HepG2 (cell line): ENCODE measurements at regions not wholly inside any gene's neighbourhood (a gene's known extent, or its start where the extent isn't known, plus 50 kb on each side); places are given as distances from the start of the nearest gene placed in this dataset.

Source experiments
- ATAC-seq: fragments of 200-7000 bp; cut with Tn5 transposase; 3 replicates; pipeline ENCODE4 v1.9.1; 2020; ENCODE audit warnings: mild to moderate bottlenecking, moderate library complexity
- BruUV-seq: library from RNA; stranded (reverse); fragments of 400-500 nt; replicated peaks from 2 replicates; lab custom pipeline; 2021; lab: Mats Ljungman, UMichigan
- CTCF ChIA-PET: fragments of 300-600 bp; formaldehyde crosslinking; extraction: SDS; loops from one replicate; lab custom pipeline; 2021; ENCODE audit warnings: low total read pairs, inconsistent platforms, low intra/inter-chr PET ratio; lab: Yijun Ruan, JAX
- POLR2A ChIA-PET: fragments of 350-600 bp; sonication (Branson Sonifier 250); formaldehyde crosslinking; loops from one replicate; lab custom pipeline; 2020; ENCODE audit warnings: antibody characterized with exemption, inconsistent platforms; lab: Yijun Ruan, JAX
- DNase-seq: peaks from one replicate; pipeline ENCODE4 v3.0.0-alpha.2; 2015; ENCODE audit warnings: low spot score
- FAIRE-seq: peaks from 3 replicates; lab custom pipeline; 2011; peaks lifted over from hg19 to GRCh38; lab: Jason Lieb, UNC
- H2AFZ ChIP-seq: one replicate; pipeline ENCODE4 v1.6.1; 2011; ENCODE audit warnings: low read length, inconsistent platforms
- H3K27ac ChIP-seq: fragments of 300-600 bp; 3 replicates; pipeline ENCODE4 v1.8.0; 2011; ENCODE audit warnings: mixed run types, mild to moderate bottlenecking, mixed read lengths, low read length, inconsistent platforms; ENCODE audit not compliant: insufficient read depth; ENCODE audit errors: extremely low read length
- H3K27me3 ChIP-seq, 2 experiments: fragments of 200-600 bp in 1 of 2; 2 replicates in 1 of 2; 3 replicates in 1 of 2; pipeline versions ENCODE4 v1.6.0 to v1.8.0; 2011; ENCODE audit warnings: low read length in 2 of 2, mild to moderate bottlenecking in 2 of 2, moderate library complexity in 2 of 2, inconsistent platforms in 1 of 2; ENCODE audit not compliant: insufficient read depth in 2 of 2, control insufficient read depth in 1 of 2
- H3K36me3 ChIP-seq, 2 experiments: fragments of 200-600 bp in 1 of 2; replicated peaks in 1 of 2; 2 replicates in 1 of 2; 3 replicates in 1 of 2; pipeline versions ENCODE4 v1.5.1 to v1.8.0; 2011; ENCODE audit warnings: low read length in 2 of 2, inconsistent platforms in 1 of 2; ENCODE audit not compliant: insufficient read depth in 2 of 2, control insufficient read depth in 1 of 2
- H3K4me1 ChIP-seq: 2 replicates; pipeline ENCODE4 v1.5.1; 2012; ENCODE audit warnings: low read length, inconsistent platforms; ENCODE audit not compliant: insufficient read depth
- H3K4me2 ChIP-seq: 2 replicates; pipeline ENCODE4 v1.6.0; 2011; ENCODE audit warnings: low read depth, low read length, inconsistent platforms
- H3K4me3 ChIP-seq, 3 experiments: fragments of 200-600 bp in 1 of 3; sonication (generic), shearing (Covaris generic) in 1 of 3; replicated peaks in 1 of 3; 2 replicates each; pipeline ENCODE4 v1.5.1; 2011 to 2016; ENCODE audit warnings: low read length in 3 of 3, inconsistent platforms in 2 of 3, low read depth in 2 of 3, mild to moderate bottlenecking in 2 of 3, control low read depth in 1 of 3, mixed read lengths in 1 of 3; ENCODE audit not compliant: insufficient read depth in 1 of 3
- H3K79me2 ChIP-seq: one replicate; pipeline ENCODE4 v1.6.1; 2011; ENCODE audit warnings: low read length, inconsistent platforms; ENCODE audit not compliant: insufficient read depth
- H3K9ac ChIP-seq: 2 replicates; pipeline ENCODE4 v1.6.0; 2011; ENCODE audit warnings: mild to moderate bottlenecking, low read depth, low read length, inconsistent platforms; ENCODE audit not compliant: insufficient read depth
- H3K9me3 ChIP-seq: 2 replicates; pipeline ENCODE4 v1.5.1; 2012; ENCODE audit warnings: mild to moderate bottlenecking, low read length
- H4K20me1 ChIP-seq: 2 replicates; pipeline ENCODE4 v1.6.0; 2011; ENCODE audit warnings: inconsistent platforms, mild to moderate bottlenecking, low read length, moderate library complexity; ENCODE audit not compliant: insufficient read depth
- CBFB ChIP-seq: sonication (generic); formaldehyde crosslinking; IDR thresholded peaks from 2 replicates; pipeline ENCODE4 v1.4.0; 2020; ENCODE audit warnings: missing genetic modification reagents
- EZH2 ChIP-seq: conservative IDR thresholded peaks from 2 replicates; pipeline ENCODE4 v1.6.1; 2012; ENCODE audit warnings: mild to moderate bottlenecking, low read depth, low read length, moderate library complexity
- HCFC1 ChIP-seq: fragments of 150-350 bp; IDR thresholded peaks from 2 replicates; pipeline ENCODE4 v1.6.1; 2014; ENCODE audit warnings: low read depth, low read length
- KDM1A ChIP-seq: IDR thresholded peaks from 2 replicates; pipeline ENCODE4 v1.6.1; 2016; ENCODE audit warnings: missing compliant biosample characterization
- KLF12 ChIP-seq: sonication (generic); formaldehyde crosslinking; IDR thresholded peaks from 2 replicates; pipeline ENCODE4 v1.4.0; 2020; ENCODE audit warnings: missing genetic modification reagents, borderline replicate concordance
- SP2 ChIP-seq: sonication (generic); formaldehyde crosslinking; IDR thresholded peaks from 2 replicates; pipeline ENCODE4 v1.5.1; 2020; ENCODE audit warnings: mild to moderate bottlenecking, missing genetic modification reagents
- TBX2 ChIP-seq: sonication (generic); formaldehyde crosslinking; IDR thresholded peaks from 2 replicates; pipeline ENCODE4 v1.5.0; 2020; ENCODE audit warnings: missing genetic modification reagents, mild to moderate bottlenecking, borderline replicate concordance
- ZNF121 ChIP-seq: sonication (generic); formaldehyde crosslinking; IDR thresholded peaks from 2 replicates; pipeline ENCODE4 v1.5.0; 2020; ENCODE audit warnings: mild to moderate bottlenecking, missing genetic modification reagents
- ZNF432 ChIP-seq: sonication (generic); formaldehyde crosslinking; IDR thresholded peaks from 2 replicates; pipeline ENCODE4 v1.5.0; 2020; ENCODE audit warnings: missing genetic modification reagents, mild to moderate bottlenecking, borderline replicate concordance
- ZNF460 ChIP-seq: sonication (generic); formaldehyde crosslinking; IDR thresholded peaks from 2 replicates; pipeline ENCODE4 v1.5.1; 2020; ENCODE audit warnings: missing genetic modification reagents, mild to moderate bottlenecking, borderline replicate concordance
- WGBS: methylation state at CpG from one replicate; pipeline ENCODE4 v1.1.6; 2017; ENCODE audit warnings: low lambda C conversion rate; 5-methylcytosine and 5-hydroxymethylcytosine counted together
- in situ Hi-C: cut with HindIII; loops from 2 replicates; pipeline ENCODE4 v1.10.0; 2017; ENCODE audit warnings: low pct_unique_long_range_greater_than_20kb; ENCODE audit not compliant: extremely low pct_ligation_motif_present
- intact Hi-C: fragments of 100-400 bp; cut with micrococcal nuclease; formaldehyde crosslinking; loops from one replicate; pipeline ENCODE4 v1.10.0; 2022; ENCODE audit not compliant: unreplicated experiment
- TF ChIP-seq, protein P1 (sequence below), 2 experiments: sonication (generic) in 1 of 2; formaldehyde crosslinking in 1 of 2; IDR thresholded peaks; 2 replicates each; pipeline versions ENCODE4 v1.4.0 to v1.6.1; 2018 to 2020; ENCODE audit warnings: missing genetic modification reagents in 2 of 2, borderline replicate concordance in 1 of 2, low read depth in 1 of 2, mild to moderate bottlenecking in 1 of 2, missing biosample characterization in 1 of 2

DNA sequence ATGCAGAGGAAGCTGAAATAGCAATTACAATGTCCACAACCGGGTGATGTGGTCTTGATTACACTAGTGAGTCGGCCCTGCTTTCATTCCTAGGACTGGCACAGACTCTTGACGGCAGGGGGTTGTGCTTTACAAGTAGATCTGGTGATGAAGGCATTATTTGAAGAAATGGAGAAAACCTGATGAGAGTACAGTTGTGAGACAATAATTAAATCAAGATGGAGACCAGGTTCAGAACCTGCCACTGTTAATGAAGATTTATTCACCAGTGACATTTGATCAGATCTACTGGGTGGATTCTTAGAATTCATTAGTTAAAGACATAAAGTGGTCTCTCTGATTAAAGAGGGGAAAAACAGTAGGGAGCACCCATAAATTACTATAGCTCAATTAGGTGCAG is 747.2 kb downstream of the STPG2 start:
- 0% methylated on average over 3 of the region's 3 CpGs for WGBS
- Histone ChIP-seq H3K79me2 (no peaks in the 10 kb centered on the region), H3K4me3 (no peak overlapping the region), H3K4me2 (no peak overlapping the region), H4K20me1 (no peaks in the 10 kb centered on the region), H3K27me3 (no peaks in the 10 kb centered on the region), H3K4me1 (no peaks in the 10 kb centered on the region), H3K36me3 (no peaks in the 10 kb centered on the region), H2AFZ (no peak overlapping the region), H3K27ac (no peak overlapping the region), H3K9ac (no peak overlapping the region), H3K9me3 (peaks cover 74% of the 10 kb centered on the region)
- in situ Hi-C loops (no loop called here), intact Hi-C loops (no loop called here)
- ChIA-PET POLR2A (no interaction called here), CTCF (no interaction called here)
- BruUV-seq, result no TSS peak
- no peak for ATAC-seq
- DNase-seq, result no peak
- TF ChIP-seq TBX2 (CRISPR knock-in tag), result no peak
- TF ChIP-seq, protein P1, sequence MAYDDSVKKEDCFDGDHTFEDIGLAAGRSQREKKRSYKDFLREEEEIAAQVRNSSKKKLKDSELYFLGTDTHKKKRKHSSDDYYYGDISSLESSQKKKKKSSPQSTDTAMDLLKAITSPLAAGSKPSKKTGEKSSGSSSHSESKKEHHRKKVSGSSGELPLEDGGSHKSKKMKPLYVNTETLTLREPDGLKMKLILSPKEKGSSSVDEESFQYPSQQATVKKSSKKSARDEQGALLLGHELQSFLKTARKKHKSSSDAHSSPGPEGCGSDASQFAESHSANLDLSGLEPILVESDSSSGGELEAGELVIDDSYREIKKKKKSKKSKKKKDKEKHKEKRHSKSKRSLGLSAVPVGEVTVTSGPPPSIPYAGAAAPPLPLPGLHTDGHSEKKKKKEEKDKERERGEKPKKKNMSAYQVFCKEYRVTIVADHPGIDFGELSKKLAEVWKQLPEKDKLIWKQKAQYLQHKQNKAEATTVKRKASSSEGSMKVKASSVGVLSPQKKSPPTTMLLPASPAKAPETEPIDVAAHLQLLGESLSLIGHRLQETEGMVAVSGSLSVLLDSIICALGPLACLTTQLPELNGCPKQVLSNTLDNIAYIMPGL (CRISPR knock-in tag; IDR thresholded peaks at IDR 0.05; ENCODE audit: borderline replicate concordance in 1 of 2, low read depth in 1 of 2), result no peak
- no peak for TF ChIP-seq ZNF432 (CRISPR knock-in tag)
- TF ChIP-seq SP2 (CRISPR knock-in tag), result no peak
- no peak for TF ChIP-seq HCFC1
- no peak for TF ChIP-seq ZNF460 (CRISPR knock-in tag)
- TF ChIP-seq EZH2, result no peak
- no peak for TF ChIP-seq CBFB (CRISPR knock-in tag)
- TF ChIP-seq KDM1A (CRISPR knock-in tag), result no peak
- TF ChIP-seq KLF12, result no peak
- TF ChIP-seq ZNF121 (CRISPR knock-in tag), result no peak
- FAIRE-seq, result no peak
